ENCODE measurements at regions not wholly inside any gene's neighbourhood (a gene's known extent, or its start where the extent isn't known, plus 50 kb on each side); places are given as distances from the start of the nearest gene placed in this dataset.

GRCh38 chr5:38615042-38615441 is 58.6 kb upstream of the LIFR start:
- TF ChIP-seq CTCF (conservative IDR thresholded peaks at IDR 0.05; ENCODE audit: low read depth, low read length) (no peak), EZH2 (IDR thresholded peaks at IDR 0.05; ENCODE audit: borderline replicate concordance, low read depth, low read length, poor library complexity, severe bottlenecking) (no peak)

Measured in A673 (cell line).